ENCODE measurements at regions not wholly inside any gene's neighbourhood (a gene's known extent, or its start where the extent isn't known, plus 50 kb on each side); places are given as distances from the start of the nearest gene placed in this dataset.

- no peaks in the 10 kb centered on the region for H3K36me3 Mint-ChIP-seq
- H3K27ac Mint-ChIP-seq, result no peak overlapping the region
- no peak for TF ChIP-seq CTCF (IDR thresholded peaks at IDR 0.05)
- intact Hi-C loops (cut with micrococcal nuclease), result no loop called here
- H3K27me3 Mint-ChIP-seq (ENCODE audit: low read depth in 3 of 3), result peaks cover 0 to 2% (median 0%) of the 10 kb centered on the region in 3 donors
- H3K9me3 Mint-ChIP-seq, result peaks cover 0 to 6% (median 0%) of the 10 kb centered on the region in 7 donors
- Histone ChIP-seq H3K27ac (ENCODE audit: low read depth in 1 of 2, low read length in 2 of 2) (no peak overlapping the region), H3K9ac (ENCODE audit: insufficient read depth, low read length, poor library complexity, severe bottlenecking) (no peak overlapping the region), H3K79me2 (ENCODE audit: insufficient read depth, low read length) (no peaks in the 10 kb centered on the region), H3K4me3 (replicated peaks in 1 of 3; ENCODE audit: low read depth in 2 of 3, low read length in 3 of 3) (no peak overlapping the region), H3K27me3 (ENCODE audit: control insufficient read depth in 2 of 2, insufficient read depth in 2 of 2, low read length in 2 of 2) (peaks cover 0 to 2% of the 10 kb centered on the region in 2 donors), H3K4me1 (ENCODE audit: control insufficient read depth in 1 of 2, insufficient read depth in 2 of 2, low read length in 2 of 2) (peaks cover 9 to 11% of the 10 kb centered on the region in 2 donors), H2AFZ (ENCODE audit: insufficient read depth, low read depth, low read length, poor library complexity, severe bottlenecking) (no peak overlapping the region), H3K4me2 (replicated peaks; ENCODE audit: extremely low read depth, low read length, poor library complexity, severe bottlenecking) (no peak overlapping the region), H3K9me3 (replicated peaks in 1 of 2; ENCODE audit: control insufficient read depth in 1 of 2, insufficient read depth in 1 of 2, low read length in 2 of 2) (no peaks in the 10 kb centered on the region), H3K36me3 (replicated peaks in 1 of 2; ENCODE audit: control insufficient read depth in 1 of 2, insufficient read depth in 2 of 2, low read length in 2 of 2) (no peaks in the 10 kb centered on the region), H4K20me1 (ENCODE audit: insufficient read depth, low read length) (no peaks in the 10 kb centered on the region)
- H3K4me3 Mint-ChIP-seq, result no peak overlapping the region
- no peak for DNase-seq
- peaks cover 13% of the 10 kb centered on the region for H3K4me1 Mint-ChIP-seq
Measured at GRCh38 chrX:42952621-42953020, 174.7 kb upstream of the PPP1R2C start.

GRCh38 chrX:42954880-42955279, 176.9 kb upstream of the PPP1R2C start:
- H3K27me3 ChIP-seq (ENCODE audit: control insufficient read depth in 2 of 2, insufficient read depth in 2 of 2, low read length in 2 of 2), result peaks cover 0 to 2% of the 10 kb centered on the region in 2 donors
- no peak for DNase-seq
- Mint-ChIP-seq H3K9me3 (peaks cover 0 to 7% (median under 1%) of the 10 kb centered on the region in 7 donors), H3K4me1 (peaks cover 13% of the 10 kb centered on the region), H3K4me3 (no peak overlapping the region), H3K27ac (no peak overlapping the region), H3K36me3 (no peaks in the 10 kb centered on the region), H3K27me3 (ENCODE audit: low read depth in 3 of 3) (peaks cover 0 to 2% (median 0%) of the 10 kb centered on the region in 3 donors)
- H3K4me3 ChIP-seq (replicated peaks in 1 of 3; ENCODE audit: low read depth in 2 of 3, low read length in 3 of 3), result no peak overlapping the region
- H4K20me1 ChIP-seq (ENCODE audit: insufficient read depth, low read length), result no peaks in the 10 kb centered on the region
- no peaks in the 10 kb centered on the region for H3K79me2 ChIP-seq (ENCODE audit: insufficient read depth, low read length)
- TF ChIP-seq CTCF (IDR thresholded peaks at IDR 0.05), result no peak
- peaks cover 9 to 11% of the 10 kb centered on the region in 2 donors for H3K4me1 ChIP-seq (ENCODE audit: control insufficient read depth in 1 of 2, insufficient read depth in 2 of 2, low read length in 2 of 2)
- H3K9me3 ChIP-seq (replicated peaks in 1 of 2; ENCODE audit: control insufficient read depth in 1 of 2, insufficient read depth in 1 of 2, low read length in 2 of 2), result no peaks in the 10 kb centered on the region
- intact Hi-C loops (cut with micrococcal nuclease), result no loop called here
- H2AFZ ChIP-seq (ENCODE audit: insufficient read depth, low read depth, low read length, poor library complexity, severe bottlenecking), result no peak overlapping the region
- no peak overlapping the region for H3K27ac ChIP-seq (ENCODE audit: low read depth in 1 of 2, low read length in 2 of 2)
- WGBS (ENCODE audit: insufficient coverage), result no CpG with 5 or more reads among the region's 3 CpGs
- no peaks in the 10 kb centered on the region for H3K36me3 ChIP-seq (replicated peaks in 1 of 2; ENCODE audit: control insufficient read depth in 1 of 2, insufficient read depth in 2 of 2, low read length in 2 of 2)
- no peak overlapping the region for H3K9ac ChIP-seq (ENCODE audit: insufficient read depth, low read length, poor library complexity, severe bottlenecking)
- peak overlapping the region; percentile 15 for H3K4me2 ChIP-seq (replicated peaks; ENCODE audit: extremely low read depth, low read length, poor library complexity, severe bottlenecking)
